ENCODE measurements at regions not wholly inside any gene's neighbourhood (a gene's known extent, or its start where the extent isn't known, plus 50 kb on each side); places are given as distances from the start of the nearest gene placed in this dataset.
"Not testable (repeated sequence)": the region's sequence is repeated elsewhere in the genome, so short reads cannot be mapped to it uniquely, and the experiment has no call there.

- WGBS, 2 donors, result 35 to 44% methylated on average over 1 of the region's 2 CpGs
- H3K27me3 ChIP-seq; H3K4me3 ChIP-seq; H3K4me1 ChIP-seq; H3K9me3 ChIP-seq; H3K27ac ChIP-seq; H3K36me3 ChIP-seq; FAIRE-seq; DNase-seq; intact Hi-C loops (cut with DNase I); ATAC-seq: not testable (repeated sequence)
These were observed 255.0 kb upstream of the PLGLB1 start for GRCh38 chr2:87276673-87277072.

- H3K36me3 ChIP-seq; H3K27me3 ChIP-seq; H3K27ac ChIP-seq; H3K4me1 ChIP-seq; H3K9me3 ChIP-seq; intact Hi-C loops (cut with DNase I); ATAC-seq; DNase-seq; FAIRE-seq; H3K4me3 ChIP-seq: not testable (repeated sequence)
- WGBS, 2 donors, result no CpG with 5 or more reads among the region's 3 CpGs
These were observed 256.1 kb upstream of the PLGLB1 start for GRCh38 chr2:87277734-87278133.

- ATAC-seq; H3K27me3 ChIP-seq; H3K4me1 ChIP-seq; H3K36me3 ChIP-seq; H3K27ac ChIP-seq; FAIRE-seq; H3K9me3 ChIP-seq; H3K4me3 ChIP-seq; intact Hi-C loops (cut with DNase I); DNase-seq: not testable (repeated sequence)
- 89 to 91% methylated on average over 4 of the region's 10 CpGs for WGBS, 2 donors
These were observed 259.1 kb upstream of the PLGLB1 start for GRCh38 chr2:87280596-87281355.

- H3K9me3 ChIP-seq; ATAC-seq; H3K4me3 ChIP-seq; FAIRE-seq; H3K27ac ChIP-seq; intact Hi-C loops (cut with DNase I); H3K27me3 ChIP-seq; H3K4me1 ChIP-seq; H3K36me3 ChIP-seq; DNase-seq: not testable (repeated sequence)
- 84 to 85% methylated on average over 15 to 17 of the region's 18 CpGs for whole genome bisulfite sequencing, 2 donors
These were observed 262.3 kb upstream of the PLGLB1 start for GRCh38 chr2:87283735-87284470.

- intact Hi-C loops (cut with DNase I); H3K27ac ChIP-seq; H3K9me3 ChIP-seq; FAIRE-seq; H3K36me3 ChIP-seq; H3K4me1 ChIP-seq; H3K27me3 ChIP-seq; H3K4me3 ChIP-seq; DNase-seq; ATAC-seq: not testable (repeated sequence)
- 71 to 86% methylated on average over 1 to 2 of the region's 9 CpGs for WGBS, 2 donors
These were observed 262.8 kb upstream of the PLGLB1 start for GRCh38 chr2:87284471-87284772.

GRCh38 chr2:87285139-87285538 is 263.5 kb upstream of the PLGLB1 start:
- not testable (repeated sequence) for FAIRE-seq, DNase-seq

GRCh38 chr2:87290566-87291307 is 269.1 kb upstream of the PLGLB1 start:
- 46 to 67% methylated on average over 5 of the region's 7 CpGs for WGBS, 2 donors
- H3K4me3 ChIP-seq, result not testable (repeated sequence)

More at GRCh38 chr2:87285139-87285538, 263.5 kb upstream of the PLGLB1 start:
- H3K36me3 ChIP-seq; H3K27ac ChIP-seq; intact Hi-C loops (cut with DNase I); H3K4me3 ChIP-seq; H3K27me3 ChIP-seq; H3K9me3 ChIP-seq; H3K4me1 ChIP-seq; ATAC-seq: not testable (repeated sequence)
- 80 to 90% methylated on average over 4 of the region's 4 CpGs for WGBS, 2 donors

GRCh38 chr2:87291400-87292200 is 270.0 kb upstream of the PLGLB1 start:
- H3K36me3 ChIP-seq; DNase-seq; H3K27ac ChIP-seq; intact Hi-C loops (cut with DNase I); H3K27me3 ChIP-seq; H3K4me3 ChIP-seq; H3K4me1 ChIP-seq; ATAC-seq; H3K9me3 ChIP-seq; FAIRE-seq: not testable (repeated sequence)
- 77 to 80% methylated on average over 6 of the region's 7 CpGs for WGBS, 2 donors

More at GRCh38 chr2:87290566-87291307, 269.1 kb upstream of the PLGLB1 start:
- DNase-seq; H3K27ac ChIP-seq; H3K27me3 ChIP-seq; H3K9me3 ChIP-seq; intact Hi-C loops (cut with DNase I); H3K36me3 ChIP-seq; H3K4me1 ChIP-seq; FAIRE-seq: not testable (repeated sequence)
- ATAC-seq, result peak in 2 of 4 donors; percentile 42 to 58

- H3K4me1 ChIP-seq; H3K4me3 ChIP-seq; ATAC-seq; H3K36me3 ChIP-seq; FAIRE-seq; H3K27me3 ChIP-seq; DNase-seq; H3K9me3 ChIP-seq; H3K27ac ChIP-seq; intact Hi-C loops (cut with DNase I): not testable (repeated sequence)
- WGBS, 2 donors, result 71 to 83% methylated on average over 2 of the region's 2 CpGs
These were observed 272.4 kb upstream of the PLGLB1 start for GRCh38 chr2:87293931-87294594.

DNA sequence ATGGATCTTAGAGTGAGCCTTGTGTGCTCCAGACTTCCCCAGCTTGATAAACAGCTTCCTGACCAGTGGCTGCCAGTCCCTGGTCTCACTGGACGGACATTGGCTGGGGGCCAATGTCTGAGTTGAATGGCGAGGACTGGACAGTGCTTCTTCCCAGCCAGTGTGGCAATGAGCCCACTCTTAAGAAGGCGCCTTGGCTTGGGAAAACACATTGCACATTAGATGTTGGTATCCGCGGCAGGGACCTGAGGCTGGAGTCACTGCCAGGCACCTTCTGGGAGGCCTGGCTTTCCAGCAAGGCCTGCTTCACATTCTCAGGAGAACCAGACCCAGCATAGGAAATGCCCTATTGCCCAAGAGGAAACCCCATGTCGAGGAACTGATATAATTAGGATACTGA is 273.5 kb upstream of the PLGLB1 start:
- H3K36me3 ChIP-seq; H3K4me3 ChIP-seq; intact Hi-C loops (cut with DNase I); H3K27ac ChIP-seq; DNase-seq; H3K4me1 ChIP-seq; FAIRE-seq; H3K9me3 ChIP-seq; H3K27me3 ChIP-seq: not testable (repeated sequence)
- ATAC-seq, result peak in 1 of 4 donors; percentile 32
- WGBS, 2 donors, result 74 to 77% methylated on average over 6 of the region's 6 CpGs

- H3K9me3 ChIP-seq; H3K4me1 ChIP-seq; ATAC-seq; H3K27ac ChIP-seq; H3K27me3 ChIP-seq; FAIRE-seq; H3K4me3 ChIP-seq; intact Hi-C loops (cut with DNase I); DNase-seq; H3K36me3 ChIP-seq: not testable (repeated sequence)
- 83 to 88% methylated on average over 5 to 6 of the region's 6 CpGs for WGBS, 2 donors
These were observed 279.7 kb upstream of the PLGLB1 start for GRCh38 chr2:87301349-87301748.

Data from pancreas (tissue), 10 donors.